HG03439 (cell line): ENCODE measurements at regions not wholly inside any gene's neighbourhood (a gene's known extent, or its start where the extent isn't known, plus 50 kb on each side); places are given as distances from the start of the nearest gene placed in this dataset.
"Not testable (repeated sequence)": the region's sequence is repeated elsewhere in the genome, so short reads cannot be mapped to it uniquely, and the experiment has no call there.

Experiments used
- ATAC-seq: cut with Tn5 transposase; IDR thresholded peaks from one replicate; pipeline ENCODE4 v1.9.1; 2021; ENCODE audit warnings: mild to moderate bottlenecking, moderate library complexity; ENCODE audit not compliant: unreplicated experiment

GRCh38 chr1:182003953-182004586 lies 57.4 kb downstream of the ZNF648 start:
- no peak for ATAC-seq

- ATAC-seq = no peak
Observed at GRCh38 chr1:182003025-182003725, 58.3 kb downstream of the ZNF648 start.

GRCh38 chr1:182002570-182002969 lies 58.9 kb downstream of the ZNF648 start:
- ATAC-seq = no peak

GRCh38 chr1:181998858-181999257 lies 62.7 kb downstream of the ZNF648 start:
- no peak for ATAC-seq

GRCh38 chr1:181992072-181992471 lies 69.4 kb downstream of the ZNF648 start:
- no peak for ATAC-seq

GRCh38 chr1:181990728-181991127 lies 70.8 kb downstream of the ZNF648 start:
- no peak for ATAC-seq

- ATAC-seq = no peak
Observed at GRCh38 chr1:181989261-181989920, 72.1 kb downstream of the ZNF648 start.

GRCh38 chr1:181987996-181988395 lies 73.5 kb downstream of the ZNF648 start:
- no peak for ATAC-seq

- no peak for ATAC-seq
Observed at GRCh38 chr1:181987334-181987895, 74.1 kb downstream of the ZNF648 start.

GRCh38 chr1:181986907-181987305 lies 74.6 kb downstream of the ZNF648 start:
- no peak for ATAC-seq

- ATAC-seq = no peak
Observed at GRCh38 chr1:181985936-181986906, 75.3 kb downstream of the ZNF648 start.

- ATAC-seq = no peak
Observed at GRCh38 chr1:181985281-181985680, 76.2 kb downstream of the ZNF648 start.

- no peak for ATAC-seq
Observed at GRCh38 chr1:181984006-181984405, 77.5 kb downstream of the ZNF648 start.

- ATAC-seq = no peak
Observed at GRCh38 chr1:181981821-181982220, 79.7 kb downstream of the ZNF648 start.

- ATAC-seq = no peak
Observed at GRCh38 chr1:181972256-181972655, 89.3 kb downstream of the ZNF648 start.

GRCh38 chr1:181971424-181971823 lies 90.1 kb downstream of the ZNF648 start:
- ATAC-seq = no peak

GRCh38 chr1:181969902-181970301 lies 91.6 kb downstream of the ZNF648 start:
- no peak for ATAC-seq

GRCh38 chr1:181954696-181955095 lies 106.8 kb downstream of the ZNF648 start:
- ATAC-seq = not testable (repeated sequence)

- ATAC-seq = not testable (repeated sequence)
Observed at GRCh38 chr1:181954178-181954577, 107.3 kb downstream of the ZNF648 start.

- ATAC-seq = no peak
Observed at GRCh38 chr1:181953596-181953995, 107.9 kb downstream of the ZNF648 start.

GRCh38 chr1:181951213-181951612 lies 110.3 kb downstream of the ZNF648 start:
- no peak for ATAC-seq
